AG10803 (cell line): ENCODE measurements at regions not wholly inside any gene's neighbourhood (a gene's known extent, or its start where the extent isn't known, plus 50 kb on each side); places are given as distances from the start of the nearest gene placed in this dataset.

ENCODE experiments used
- DNase-seq: peaks from one replicate; pipeline ENCODE4 v3.0.0; 2010; ENCODE audit warnings: low read depth
- H3K4me3 ChIP-seq: 2 replicates; pipeline ENCODE4 v1.5.1; 2011; ENCODE audit warnings: mild to moderate bottlenecking, low read length, control low read depth
- CTCF ChIP-seq: conservative IDR thresholded peaks from 2 replicates; pipeline ENCODE4 v1.5.1; 2011; ENCODE audit warnings: mild to moderate bottlenecking, low read length, control low read depth, inconsistent platforms

DNA sequence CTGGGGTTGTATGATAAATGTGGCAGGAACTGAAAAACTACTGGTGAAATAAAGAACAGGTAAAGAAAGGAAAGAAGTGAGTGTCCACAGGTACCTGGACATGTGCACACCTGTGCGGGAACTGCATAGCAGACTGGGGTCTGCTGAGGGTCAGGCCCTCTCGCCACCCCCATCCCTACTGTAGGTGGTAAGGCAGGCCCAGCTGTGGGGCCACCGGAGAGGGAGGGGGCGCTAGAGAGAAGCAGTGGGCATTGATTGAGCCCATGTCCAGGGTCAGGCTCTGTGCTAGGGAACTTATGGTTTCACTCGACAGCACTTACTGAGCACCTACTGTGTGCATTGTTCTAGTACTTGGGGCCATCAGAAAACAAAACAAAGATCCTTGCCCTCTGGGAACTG, 400.5 kb downstream of the MATN1 start:
- H3K4me3 ChIP-seq: no peak overlapping the region
- DNase-seq: no peak
- no peak for TF ChIP-seq CTCF

- H3K4me3 ChIP-seq: no peak overlapping the region
- DNase-seq: no peak
- no peak for TF ChIP-seq CTCF
Observed at GRCh38 chr1:30321996-30322858, 401.2 kb downstream of the MATN1 start.

DNA sequence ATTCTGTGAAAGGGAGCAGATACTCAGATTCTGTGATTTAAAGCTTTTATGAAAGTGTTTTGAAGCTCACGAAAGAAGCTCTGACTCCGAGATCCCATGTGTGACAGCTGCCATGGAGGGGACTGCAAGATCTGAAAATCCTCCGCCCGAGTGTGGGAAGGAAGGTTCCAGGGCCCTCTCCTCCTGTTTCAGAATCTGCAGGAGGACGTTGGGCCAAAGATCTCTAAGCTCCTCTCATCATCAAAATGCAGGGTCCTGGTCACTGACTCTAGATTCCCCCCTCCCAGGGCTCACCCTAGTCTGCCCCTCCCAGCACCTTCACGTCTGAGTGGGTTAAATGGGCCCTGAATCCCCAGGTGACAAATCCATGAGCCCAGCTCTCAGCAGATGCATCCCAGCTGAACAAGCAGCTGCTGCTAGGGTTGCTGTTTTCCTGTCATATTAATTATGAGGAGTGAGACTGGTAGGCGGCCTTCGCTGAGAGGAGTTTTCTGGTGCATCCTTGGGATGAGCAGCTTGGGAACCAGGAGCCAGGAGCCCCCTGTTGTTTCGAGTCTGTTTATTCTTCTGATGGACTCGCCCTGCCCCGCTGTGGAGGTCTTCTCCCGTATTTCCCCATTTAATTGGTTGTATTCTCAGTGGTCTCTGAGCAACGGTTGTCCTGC, 402.0 kb downstream of the MATN1 start:
- TF ChIP-seq CTCF: no peak
- H3K4me3 ChIP-seq: no peak overlapping the region
- DNase-seq: no peak

- no peak for DNase-seq
- H3K4me3 ChIP-seq: no peak overlapping the region
Observed at GRCh38 chr1:30320581-30320890, 402.8 kb downstream of the MATN1 start.

DNA sequence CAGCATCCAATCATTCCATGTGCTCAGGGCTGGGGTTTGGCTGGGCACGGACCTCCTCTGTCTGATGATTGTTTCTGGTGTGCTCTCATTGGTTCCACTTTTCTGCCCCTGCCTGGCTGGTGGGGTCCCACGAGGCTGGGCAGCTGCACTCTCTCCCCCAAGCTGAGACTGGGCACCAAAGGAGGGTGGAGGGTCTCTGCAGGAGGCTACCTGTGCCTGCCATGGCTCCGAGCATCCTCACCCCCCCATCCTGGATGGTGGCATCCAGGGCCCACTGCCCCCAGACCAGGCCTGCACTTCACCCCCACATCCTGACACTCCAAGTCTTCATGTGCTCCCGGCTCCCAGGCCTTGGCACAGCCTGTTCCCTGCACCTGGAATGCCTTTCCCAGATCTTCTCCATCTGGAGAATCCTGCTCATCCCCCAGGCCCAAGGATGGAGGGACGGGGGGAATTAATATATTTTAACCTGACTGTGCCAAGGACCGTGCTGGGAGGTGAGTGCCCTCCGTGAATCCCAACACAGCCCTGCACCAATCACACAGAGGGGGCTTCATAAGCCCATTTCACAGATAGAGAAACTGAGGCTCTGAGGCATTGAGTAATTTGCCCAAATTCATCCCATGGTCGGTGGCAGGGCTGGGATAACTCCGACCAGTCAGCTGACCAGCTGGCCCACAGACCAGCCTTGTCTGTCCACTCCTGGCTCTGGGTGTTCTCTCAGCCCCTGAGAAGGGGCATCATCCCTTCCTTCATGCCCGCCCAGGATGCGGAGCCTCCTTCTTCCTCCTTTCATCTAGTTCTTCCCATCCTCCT, 403.4 kb downstream of the MATN1 start:
- DNase-seq: no peak

More at GRCh38 chr1:30320581-30320890, 402.8 kb downstream of the MATN1 start:
- no peak for TF ChIP-seq CTCF

More for the DNA sequence above, 403.4 kb downstream of the MATN1 start:
- no peak overlapping the region for H3K4me3 ChIP-seq
- TF ChIP-seq CTCF: no peak
